ENCODE measurements at regions not wholly inside any gene's neighbourhood (a gene's known extent, or its start where the extent isn't known, plus 50 kb on each side); places are given as distances from the start of the nearest gene placed in this dataset.
"Not testable (repeated sequence)": the region's sequence is repeated elsewhere in the genome, so short reads cannot be mapped to it uniquely, and the experiment has no call there.

DNA sequence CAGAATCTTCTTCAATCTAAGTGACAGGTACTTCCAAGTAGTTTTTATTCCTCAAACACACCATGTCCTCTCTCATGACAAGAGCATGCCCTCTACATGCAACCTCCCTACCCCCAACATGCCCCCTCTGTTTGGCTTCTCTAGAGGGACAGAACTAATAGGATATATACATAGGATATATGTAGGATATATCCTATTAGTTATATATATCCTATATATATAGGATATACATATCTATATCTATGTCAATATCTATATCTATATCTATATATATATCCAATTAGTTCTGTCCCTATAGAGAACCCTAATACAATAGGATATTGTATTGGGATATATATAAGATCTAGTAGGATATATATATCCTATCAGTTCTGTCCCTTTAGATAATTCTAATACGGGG lies 701.9 kb upstream of the MIR17HG start:
- in situ Hi-C loops (cut with HindIII; ENCODE audit: low sequenced_read_pairs) = no loop called here
- TF ChIP-seq CTCF (IDR thresholded peaks at IDR 0.05; ENCODE audit: low read depth, low read length) = no peak
- no peak for DNase-seq (ENCODE audit: low read depth, low spot score)
- no peak overlapping the region for H3K4me3 ChIP-seq (ENCODE audit: low read depth, low read length)

DNA sequence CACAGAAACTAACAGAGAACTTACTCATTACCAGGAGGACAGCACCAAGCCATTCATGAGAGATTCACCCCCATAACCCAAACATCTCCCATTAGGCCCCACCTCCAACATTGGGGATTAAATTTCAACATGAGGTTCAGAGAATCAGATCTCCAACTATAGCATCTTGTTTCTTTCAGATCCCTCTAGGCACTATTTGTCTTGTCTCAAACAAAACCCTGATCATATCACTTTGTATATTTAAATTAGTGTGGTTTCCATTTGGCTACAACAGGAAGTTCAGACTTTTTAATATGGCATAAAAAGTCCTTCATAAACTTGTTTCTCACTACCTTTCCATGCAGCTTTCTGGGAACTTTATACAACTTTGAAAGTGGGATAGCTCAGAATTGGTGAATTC lies 699.0 kb upstream of the MIR17HG start:
- in situ Hi-C loops (cut with HindIII; ENCODE audit: low sequenced_read_pairs) = no loop called here

DNA sequence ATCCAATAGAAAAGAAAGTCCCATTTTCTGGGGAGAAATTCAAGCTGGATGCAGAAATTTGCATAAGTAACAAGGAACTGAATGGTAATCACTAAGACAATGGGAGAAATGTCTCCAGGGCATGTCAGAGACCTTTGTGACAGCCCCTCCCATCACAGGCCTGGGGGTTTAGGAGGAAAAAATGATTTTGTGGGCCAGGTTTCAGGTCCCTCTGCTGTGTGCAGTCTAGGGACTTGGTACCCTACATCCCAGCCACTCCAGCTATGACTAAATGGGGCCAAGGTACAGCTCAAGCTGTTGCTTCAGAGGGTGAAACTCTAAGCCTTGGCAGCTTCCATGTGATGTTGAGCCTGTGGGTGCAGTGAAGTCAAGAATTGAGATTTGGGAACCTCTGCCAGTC lies 695.5 kb upstream of the MIR17HG start:
- in situ Hi-C loops (cut with HindIII; ENCODE audit: low sequenced_read_pairs) = no loop called here
- no peak for DNase-seq (ENCODE audit: low read depth, low spot score)
- no peak for TF ChIP-seq CTCF (IDR thresholded peaks at IDR 0.05; ENCODE audit: low read depth, low read length)
- H3K4me3 ChIP-seq (ENCODE audit: low read depth, low read length) = no peak overlapping the region

More for the DNA sequence above, 699.0 kb upstream of the MIR17HG start:
- TF ChIP-seq CTCF (IDR thresholded peaks at IDR 0.05; ENCODE audit: low read depth, low read length) = no peak
- no peak overlapping the region for H3K4me3 ChIP-seq (ENCODE audit: low read depth, low read length)
- DNase-seq (ENCODE audit: low read depth, low spot score) = no peak

- no peak overlapping the region for H3K4me3 ChIP-seq (ENCODE audit: low read depth, low read length)
- in situ Hi-C loops (cut with HindIII; ENCODE audit: low sequenced_read_pairs) = no loop called here
- DNase-seq (ENCODE audit: low read depth, low spot score) = no peak
- TF ChIP-seq CTCF (IDR thresholded peaks at IDR 0.05; ENCODE audit: low read depth, low read length) = no peak
Measured at GRCh38 chr13:90654970-90655369, 692.5 kb upstream of the MIR17HG start.

GRCh38 chr13:90664200-90664599 lies 683.3 kb upstream of the MIR17HG start:
- not testable (repeated sequence) for DNase-seq (ENCODE audit: low read depth, low spot score)

DNA sequence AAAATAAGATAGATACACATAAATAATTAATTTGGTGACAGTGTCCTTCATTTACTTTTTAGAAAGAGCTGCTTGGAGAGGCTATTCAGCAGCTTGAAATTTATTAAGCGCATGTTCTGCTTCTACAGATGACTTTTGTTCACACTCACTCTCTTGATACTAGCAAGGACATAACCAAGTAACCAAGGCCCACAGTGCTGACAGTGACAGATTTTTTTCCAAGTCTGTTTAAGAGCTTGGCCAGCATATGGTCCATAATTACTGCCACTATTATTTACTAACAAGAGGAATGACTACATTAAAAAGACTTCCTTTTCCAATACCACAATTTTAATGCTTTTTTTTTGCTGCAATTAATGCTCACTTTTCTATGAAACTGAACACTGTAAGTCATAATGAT lies 673.7 kb upstream of the MIR17HG start:
- no peak overlapping the region for H3K4me3 ChIP-seq (ENCODE audit: low read depth, low read length)
- TF ChIP-seq CTCF (IDR thresholded peaks at IDR 0.05; ENCODE audit: low read depth, low read length) = no peak
- in situ Hi-C loops (cut with HindIII; ENCODE audit: low sequenced_read_pairs) = no loop called here
- no peak for DNase-seq (ENCODE audit: low read depth, low spot score)

More at GRCh38 chr13:90664200-90664599, 683.3 kb upstream of the MIR17HG start:
- in situ Hi-C loops (cut with HindIII; ENCODE audit: low sequenced_read_pairs); H3K4me3 ChIP-seq (ENCODE audit: low read depth, low read length): not testable (repeated sequence)

- TF ChIP-seq CTCF (IDR thresholded peaks at IDR 0.05; ENCODE audit: low read depth, low read length) = no peak
- in situ Hi-C loops (cut with HindIII; ENCODE audit: low sequenced_read_pairs) = no loop called here
- DNase-seq (ENCODE audit: low read depth, low spot score) = peak; percentile 19
- no peak overlapping the region for H3K4me3 ChIP-seq (ENCODE audit: low read depth, low read length)
Measured at GRCh38 chr13:90675129-90675528, 672.4 kb upstream of the MIR17HG start.

All from astrocyte of the spinal cord (primary cell).